Body of pancreas (tissue), 4 donors: ENCODE measurements at regions not wholly inside any gene's neighbourhood (a gene's known extent, or its start where the extent isn't known, plus 50 kb on each side); places are given as distances from the start of the nearest gene placed in this dataset.

ENCODE experiments used
- CTCF ChIP-seq, 7 experiments: fragments of 450-650 bp in 4 of 7; fragments of 200-600 bp in 3 of 7; sonication (generic) in 3 of 7; IDR thresholded peaks; one replicate each; pipeline ENCODE4 v1.5.1; 2016 to 2019; ENCODE audit warnings: antibody characterized with exemption in 7 of 7
- POLR2A ChIP-seq, 3 donors: fragments of 450-650 bp; IDR thresholded peaks; one replicate each; pipeline ENCODE4 v1.6.1; 2016; ENCODE audit warnings: antibody characterized with exemption in 3 of 3, mild to moderate bottlenecking in 2 of 3

DNA sequence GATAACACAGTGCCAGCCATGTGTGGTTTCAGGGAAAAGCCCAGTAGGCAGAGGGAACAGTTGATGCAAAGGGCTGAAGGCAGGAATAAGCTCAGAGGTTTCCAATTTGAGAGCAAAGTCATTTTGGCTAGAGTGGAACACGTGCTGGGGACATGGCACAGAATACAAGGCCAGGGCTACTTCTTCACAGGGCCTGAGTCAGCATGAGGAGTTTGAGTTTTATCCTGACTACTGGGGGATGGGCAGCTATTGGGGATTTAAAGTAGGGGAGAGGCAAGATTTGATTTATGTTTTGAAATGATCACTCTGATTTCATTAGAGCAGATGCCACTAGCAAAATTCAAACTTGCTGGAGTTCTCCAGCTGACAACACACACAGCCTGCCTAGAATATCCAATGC, 241.1 kb upstream of the CSF3R start:
- no peak for TF ChIP-seq POLR2A (IDR thresholded peaks at IDR 0.05)
- TF ChIP-seq CTCF (IDR thresholded peaks at IDR 0.05) = no peak
